Activated CD8-positive, alpha-beta memory T cell treated with anti-CD3 and anti-CD28 coated beads for 36 hours (primary cell): ENCODE measurements at regions not wholly inside any gene's neighbourhood (a gene's known extent, or its start where the extent isn't known, plus 50 kb on each side); places are given as distances from the start of the nearest gene placed in this dataset.
"Not testable (repeated sequence)": the region's sequence is repeated elsewhere in the genome, so short reads cannot be mapped to it uniquely, and the experiment has no call there.

Experiments used
- CTCF ChIA-PET: fragments of 350-600 bp; sonication (Branson Sonifier 250); formaldehyde crosslinking; loops from one replicate; lab custom pipeline; 2021; ENCODE audit warnings: antibody characterized with exemption; lab: Charles Lee
- POLR2A ChIA-PET: fragments of 350-600 bp; sonication (Branson Sonifier 250); formaldehyde crosslinking; loops from one replicate; lab custom pipeline; 2021; ENCODE audit warnings: antibody characterized with exemption; lab: Charles Lee

DNA sequence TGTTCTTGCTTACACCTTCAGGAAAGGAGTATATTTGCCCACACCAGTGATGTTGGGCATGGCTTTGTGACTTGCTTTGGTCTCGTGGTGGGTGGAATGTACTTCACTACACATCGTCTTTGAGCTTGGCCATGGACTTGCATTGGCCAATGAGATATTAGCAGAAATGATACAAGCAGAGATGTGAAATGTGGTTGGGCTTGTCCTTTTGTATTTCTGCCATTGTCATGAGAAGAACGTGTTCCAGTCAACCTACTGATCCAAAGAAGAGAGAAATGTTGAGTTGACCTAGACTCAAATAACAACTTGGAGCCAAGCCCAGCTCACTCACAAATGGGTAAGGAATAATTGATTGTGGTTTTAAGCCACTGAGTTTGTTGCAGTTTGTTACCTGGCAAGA lies 138.4 kb upstream of the ARX start:
- ChIA-PET POLR2A (no interaction called here), CTCF (no interaction called here)

DNA sequence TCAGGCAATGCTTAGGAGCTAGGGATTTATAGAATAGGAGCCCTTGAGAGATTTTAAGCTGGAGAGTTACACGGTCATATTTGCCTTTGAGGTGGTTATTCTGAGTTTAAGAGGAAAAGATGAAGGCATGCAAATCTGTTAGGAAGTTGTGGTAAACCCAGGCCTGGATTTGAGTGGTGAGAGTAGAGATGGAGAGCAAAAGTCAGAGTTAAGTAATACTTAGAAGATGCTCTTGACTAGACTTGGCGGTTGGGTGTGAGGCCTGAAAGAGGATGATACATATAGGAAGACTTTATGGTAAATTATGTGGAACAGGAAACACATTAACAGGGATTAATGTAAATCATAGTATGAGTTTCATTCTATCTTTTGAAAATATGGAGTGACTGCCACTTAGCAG lies 136.0 kb upstream of the ARX start:
- POLR2A ChIA-PET = no interaction called here
- CTCF ChIA-PET = no interaction called here

DNA sequence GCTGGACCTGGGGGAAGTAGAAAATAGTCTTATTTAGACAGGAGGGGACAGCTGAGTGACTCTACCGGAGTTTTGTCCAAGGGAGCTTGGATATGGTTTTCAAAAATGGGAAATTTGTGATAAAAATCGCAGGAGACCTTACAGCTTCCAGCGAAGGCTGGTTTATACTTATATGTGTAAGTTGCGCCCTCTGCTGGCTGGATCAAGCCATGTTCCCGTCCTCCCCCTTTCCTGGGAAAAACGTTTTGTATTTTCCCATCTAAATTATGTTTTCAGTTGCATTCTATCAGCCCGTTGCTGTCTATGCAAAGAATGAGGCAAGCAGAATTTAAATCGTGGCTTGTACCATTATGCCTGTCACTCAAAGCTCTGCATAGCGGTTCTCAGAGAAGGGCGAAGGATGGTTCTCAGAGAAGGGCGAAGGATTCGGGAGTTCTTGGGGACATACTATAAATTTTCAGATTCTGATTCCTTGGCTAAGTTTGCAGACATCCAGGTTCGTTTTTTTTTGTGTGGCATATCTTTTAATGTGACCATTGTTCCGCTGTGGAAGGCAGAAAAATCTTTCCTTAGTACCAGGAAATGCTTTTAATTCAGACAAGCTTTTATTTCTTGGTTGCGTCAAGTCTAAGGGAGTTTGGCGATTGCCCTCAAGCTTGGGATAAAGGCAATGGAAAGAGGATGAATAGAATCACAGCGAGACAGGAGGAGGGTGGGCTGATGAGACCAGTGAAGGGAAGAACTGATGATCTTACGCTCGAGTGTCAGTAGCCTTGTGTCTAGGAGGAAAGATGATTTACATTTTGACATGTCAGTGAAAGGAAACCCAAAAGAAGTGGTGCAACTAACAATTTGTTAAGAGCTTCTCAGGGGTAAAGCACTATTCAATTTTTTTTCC lies 128.5 kb upstream of the ARX start:
- CTCF ChIA-PET = interaction anchor here (1.0 to 1.3 kb wide), 2 partner anchors 8 to 306 kb away, joined by 3 to 5 read pairs; no protein-coding TSS in a partner anchor
- POLR2A ChIA-PET = no interaction called here

DNA sequence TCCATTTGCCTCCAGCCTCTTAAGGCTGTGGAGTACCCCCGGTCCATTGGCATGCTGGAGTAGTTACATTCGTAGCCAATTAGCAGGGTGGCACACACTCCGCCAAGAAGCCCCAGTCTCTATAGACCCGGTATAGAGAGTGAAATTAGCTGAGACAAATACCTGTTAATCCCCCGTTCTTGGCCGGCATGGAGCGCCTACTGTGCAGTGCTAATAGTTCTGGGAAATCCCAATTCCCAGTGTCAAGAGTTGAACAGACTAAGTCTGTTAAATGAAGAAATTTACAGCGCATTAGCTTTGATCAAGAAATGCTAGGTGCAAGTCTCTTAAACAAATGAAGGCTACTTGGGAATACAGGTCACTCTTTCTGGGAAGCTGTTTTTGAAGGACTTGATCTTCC lies 127.8 kb upstream of the ARX start:
- ChIA-PET CTCF (interaction anchor here (1.3 kb wide), 1 partner anchor 9 kb away, joined by 5 read pairs; no protein-coding TSS in a partner anchor), POLR2A (no interaction called here)

DNA sequence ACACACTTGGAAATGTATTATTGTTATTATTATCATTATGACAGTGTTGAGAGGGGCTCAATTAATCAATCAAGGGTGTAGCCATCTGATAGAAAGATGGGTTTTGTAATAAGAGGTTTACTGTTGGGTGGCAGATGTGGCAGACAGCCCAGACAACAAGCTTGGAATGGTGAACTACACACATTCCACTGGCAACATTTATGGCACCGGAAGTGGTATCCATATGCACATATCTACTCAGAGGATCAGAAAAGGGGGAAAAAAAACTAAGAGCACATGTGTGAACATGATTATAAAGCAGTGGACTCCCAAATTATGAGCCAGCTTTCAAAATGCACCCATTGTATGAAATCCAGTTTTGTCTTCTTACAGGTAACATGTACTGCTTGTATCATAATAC lies 125.9 kb upstream of the ARX start:
- POLR2A ChIA-PET = no interaction called here
- CTCF ChIA-PET = no interaction called here

DNA sequence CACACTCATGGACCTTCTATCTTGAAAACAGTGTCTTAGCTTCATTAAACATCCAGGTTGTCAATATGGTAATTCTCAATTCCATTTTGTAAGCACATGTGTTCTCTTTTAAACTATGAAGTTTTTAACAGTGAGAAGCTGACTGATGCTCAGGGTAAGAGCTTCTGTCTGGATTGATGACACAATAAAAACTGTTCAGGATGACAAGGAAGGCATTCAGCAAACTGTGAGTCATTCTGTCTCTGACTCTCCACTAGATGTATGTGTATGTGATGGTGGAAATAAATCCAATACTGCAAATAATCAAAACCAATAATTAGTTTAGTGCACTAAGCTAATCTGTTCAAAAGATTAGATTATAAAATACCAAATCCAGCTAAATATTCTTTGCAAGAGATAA lies 115.3 kb upstream of the ARX start:
- CTCF ChIA-PET = no interaction called here
- POLR2A ChIA-PET = no interaction called here

DNA sequence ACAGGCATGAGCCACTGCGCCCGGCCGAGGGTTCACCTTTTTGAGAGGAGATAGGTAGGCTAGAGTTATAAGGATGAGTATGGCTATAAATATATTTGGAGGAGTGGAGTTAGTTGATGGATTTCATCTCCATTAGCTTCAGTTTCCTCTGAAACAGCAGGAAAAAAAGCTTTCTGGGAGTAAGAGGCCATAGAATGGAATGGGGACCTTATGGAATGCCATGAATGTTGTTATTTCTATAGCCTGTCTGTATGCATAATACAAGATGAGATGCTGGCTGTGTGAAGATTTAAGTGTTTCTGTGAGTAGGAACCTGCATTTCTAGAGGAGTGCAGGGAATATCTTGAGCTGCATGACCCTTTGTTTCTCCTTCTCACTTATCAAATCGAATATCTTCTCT lies 114.9 kb upstream of the ARX start:
- ChIA-PET CTCF (no interaction called here), POLR2A (no interaction called here)

DNA sequence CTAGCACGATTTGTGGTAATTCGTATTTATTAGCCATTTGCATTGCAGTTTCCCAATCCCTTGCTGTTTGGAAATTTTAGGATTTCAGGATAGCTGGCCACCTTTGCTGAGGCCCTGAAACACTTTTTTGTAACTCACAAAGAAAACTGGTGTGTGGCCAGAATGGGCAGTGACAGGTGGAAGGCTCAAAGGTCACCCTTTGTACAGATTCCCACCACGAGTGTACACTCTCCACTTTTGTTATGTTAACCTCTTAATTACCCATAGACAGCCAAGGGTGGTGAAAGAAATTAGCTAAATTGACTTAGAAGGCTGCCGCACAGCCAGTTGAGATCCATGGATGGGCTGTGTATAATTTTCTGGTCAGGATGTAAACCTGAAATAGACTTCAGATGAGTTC lies 109.7 kb upstream of the ARX start:
- ChIA-PET CTCF (no interaction called here), POLR2A (no interaction called here)

DNA sequence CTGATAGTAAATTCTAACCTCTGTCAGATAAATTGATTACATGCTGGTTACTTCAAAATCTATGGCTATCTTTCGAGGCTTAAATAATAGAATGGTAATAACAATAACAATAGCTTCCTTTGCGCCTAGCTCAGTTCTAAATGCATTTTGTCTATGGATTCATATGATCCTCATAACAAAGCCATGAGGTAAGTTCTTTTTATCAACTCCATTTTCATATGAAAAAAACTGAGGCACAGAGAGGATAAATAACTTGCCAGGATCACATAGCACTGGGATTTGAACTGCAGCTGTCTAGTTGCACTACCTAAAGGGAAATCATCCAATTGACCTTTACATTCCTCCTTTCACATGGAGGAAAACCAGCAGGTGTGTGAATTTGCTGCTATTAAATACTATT lies 108.6 kb upstream of the ARX start:
- ChIA-PET CTCF (no interaction called here), POLR2A (no interaction called here)

DNA sequence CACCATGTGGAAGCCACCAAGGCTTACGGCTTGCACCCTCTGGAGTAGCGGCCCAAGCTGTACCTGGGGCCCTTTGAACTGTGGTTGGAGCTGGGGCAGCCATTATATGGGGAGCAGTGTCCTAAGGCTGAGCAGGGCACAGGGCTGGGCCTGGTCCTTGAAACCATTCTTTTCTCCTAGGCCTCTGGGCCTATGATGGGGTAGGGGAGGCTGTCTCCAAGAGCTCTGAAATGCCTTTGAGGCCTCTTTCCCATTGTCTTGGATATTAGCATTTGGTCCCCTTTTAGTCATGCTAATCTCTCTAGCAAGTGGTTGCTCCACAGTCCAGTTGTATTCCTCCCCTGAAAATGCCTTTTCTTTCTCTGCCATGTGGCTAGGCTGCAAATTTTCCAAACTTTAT lies 96.4 kb upstream of the ARX start:
- ChIA-PET POLR2A (no interaction called here), CTCF (no interaction called here)

DNA sequence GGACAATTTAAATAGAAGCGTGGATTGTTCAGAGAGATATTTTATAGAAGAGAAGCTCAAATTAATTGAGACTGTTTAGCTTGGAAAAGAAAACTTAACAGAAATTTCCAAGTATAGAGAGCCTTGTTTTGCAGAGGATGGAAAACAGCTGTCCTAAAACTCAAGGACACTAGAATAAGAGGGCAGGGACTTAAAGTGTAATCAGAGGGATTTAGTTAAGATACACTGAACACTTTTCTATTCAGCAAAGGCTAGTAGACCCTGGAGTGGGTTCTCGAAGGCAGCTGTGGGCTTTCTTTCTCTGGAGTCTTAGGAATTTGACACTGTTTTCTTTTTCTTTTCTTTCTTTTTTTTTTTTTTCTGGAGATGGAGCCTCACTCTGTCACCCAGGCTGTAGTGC lies 92.7 kb upstream of the ARX start:
- POLR2A ChIA-PET = no interaction called here
- CTCF ChIA-PET = no interaction called here

DNA sequence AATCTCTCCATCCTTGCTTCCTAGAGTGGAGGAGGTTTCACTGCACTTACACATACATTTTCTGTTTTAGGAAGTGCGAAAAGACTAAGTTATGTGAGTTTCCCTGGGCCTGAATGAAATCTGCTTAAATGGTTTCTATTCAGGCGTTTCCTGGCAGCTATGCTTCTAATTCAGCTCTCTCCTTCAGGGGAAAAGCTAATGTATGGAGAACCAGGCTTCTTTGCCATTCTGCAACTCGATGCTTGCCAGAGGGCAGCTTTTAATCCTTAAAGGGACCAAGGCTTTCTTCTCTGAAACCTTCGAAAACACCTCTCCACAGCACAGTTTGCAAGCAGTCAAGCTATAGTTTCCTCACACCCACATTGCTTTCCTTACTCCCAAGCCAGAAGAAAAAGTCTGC lies 89.5 kb upstream of the ARX start:
- POLR2A ChIA-PET = no interaction called here
- CTCF ChIA-PET = no interaction called here

DNA sequence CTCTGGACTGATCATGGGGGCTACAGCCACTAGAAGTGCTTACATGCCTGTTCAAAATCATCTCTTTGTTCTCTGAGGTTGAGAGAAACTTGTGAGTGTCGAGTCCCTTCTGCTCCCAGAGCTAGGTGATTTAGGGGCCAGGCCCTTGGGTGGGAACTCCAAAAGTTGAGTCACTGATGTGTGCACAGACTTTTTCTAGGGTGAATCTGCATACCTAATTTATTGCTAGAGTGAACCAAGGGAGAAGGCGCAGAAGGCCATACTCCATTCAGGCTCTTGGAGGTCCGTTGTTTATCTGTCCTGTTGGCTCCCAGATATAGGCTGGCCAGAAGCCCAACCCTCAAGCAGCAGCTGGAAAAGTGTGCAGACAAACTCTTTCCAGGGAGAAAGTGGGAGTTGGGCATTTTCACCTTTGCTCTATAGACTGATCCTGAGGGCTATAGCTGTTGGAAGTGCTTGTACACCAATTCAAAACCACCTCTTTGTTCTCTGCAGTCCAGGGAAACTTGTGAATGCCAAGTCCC lies 80.8 kb upstream of the ARX start:
- ChIA-PET POLR2A (no interaction called here), CTCF (no interaction called here)

DNA sequence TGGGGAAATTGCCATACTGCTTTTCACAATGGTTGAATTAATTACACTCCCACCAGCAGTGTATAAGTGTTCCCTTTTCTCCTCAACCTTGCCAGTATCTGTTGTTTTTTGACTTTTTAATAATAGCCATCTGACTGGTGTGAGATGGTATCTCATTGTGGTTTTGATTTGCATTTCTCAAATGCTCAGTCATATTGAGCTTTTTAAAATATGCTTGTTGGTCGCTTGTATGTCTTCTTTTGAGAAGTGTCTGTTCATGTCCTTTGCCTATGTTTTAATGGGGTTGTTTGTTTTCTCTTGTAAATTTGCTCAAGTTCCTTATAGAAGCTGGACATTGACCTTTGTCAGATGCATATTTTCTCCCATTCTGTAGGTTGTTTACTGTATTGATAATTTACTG lies 75.4 kb upstream of the ARX start:
- POLR2A ChIA-PET, CTCF ChIA-PET: not testable (repeated sequence)

DNA sequence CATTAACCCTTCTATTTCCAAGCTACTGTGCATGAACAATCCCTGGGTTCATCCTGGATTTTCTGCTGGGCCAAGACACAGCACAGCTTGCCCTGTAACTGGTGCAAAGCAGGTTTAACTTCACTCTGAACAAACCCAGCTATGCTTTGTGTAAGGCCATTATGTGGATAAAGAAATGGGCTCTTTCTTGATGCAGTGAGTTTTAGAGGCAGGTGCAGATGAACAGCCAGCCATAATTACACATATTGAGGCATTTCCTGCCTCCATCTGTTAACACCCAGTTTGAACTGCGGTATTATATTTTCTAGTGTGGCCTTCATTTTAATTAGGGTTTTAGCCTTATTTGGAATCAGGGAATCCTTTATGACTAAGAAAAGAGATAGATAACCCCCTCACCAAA lies 68.7 kb upstream of the ARX start:
- ChIA-PET POLR2A (no interaction called here), CTCF (no interaction called here)

DNA sequence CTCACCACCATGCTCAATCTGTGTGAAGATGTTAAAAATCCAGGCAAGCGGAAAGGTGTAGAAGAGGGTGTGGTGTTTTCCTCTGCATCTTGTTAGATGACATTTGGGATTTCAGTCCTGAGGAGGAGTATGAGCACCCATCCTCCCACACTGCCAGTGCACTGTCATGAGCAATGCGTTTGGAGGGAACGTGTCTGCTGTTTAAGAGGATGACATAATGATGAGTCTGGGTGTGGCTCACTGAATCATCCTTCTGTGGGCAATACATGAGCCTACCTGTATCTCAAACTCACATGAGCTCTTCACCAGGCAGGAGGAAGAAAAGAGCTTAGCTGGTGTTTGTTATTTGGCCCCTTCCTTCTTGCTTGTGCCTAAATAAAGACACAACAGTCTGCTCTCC lies 67.9 kb upstream of the ARX start:
- POLR2A ChIA-PET = no interaction called here
- CTCF ChIA-PET = no interaction called here

DNA sequence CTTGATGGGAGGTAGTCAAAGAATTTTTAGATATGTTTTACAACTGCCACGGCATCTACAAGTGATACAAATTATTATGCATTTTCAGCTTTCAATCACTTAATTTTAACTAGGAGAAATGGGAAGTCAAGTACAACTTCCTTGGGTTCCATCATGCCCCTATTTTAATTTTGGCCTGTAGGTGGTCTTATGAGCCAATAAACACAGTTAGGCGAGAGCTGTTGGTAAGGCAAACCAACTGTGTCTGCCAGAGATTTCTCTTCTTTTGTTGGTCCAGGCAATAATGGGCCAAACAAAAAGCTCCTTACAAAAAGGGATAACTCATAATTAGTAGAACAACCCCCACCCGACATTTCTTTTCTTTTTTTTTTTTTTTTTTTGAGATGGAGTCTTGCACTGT lies 63.3 kb upstream of the ARX start:
- POLR2A ChIA-PET = interaction anchor here (0.7 kb wide), 1 partner anchor 194 kb away, joined by 3 read pairs; no protein-coding TSS in a partner anchor
- CTCF ChIA-PET = no interaction called here

DNA sequence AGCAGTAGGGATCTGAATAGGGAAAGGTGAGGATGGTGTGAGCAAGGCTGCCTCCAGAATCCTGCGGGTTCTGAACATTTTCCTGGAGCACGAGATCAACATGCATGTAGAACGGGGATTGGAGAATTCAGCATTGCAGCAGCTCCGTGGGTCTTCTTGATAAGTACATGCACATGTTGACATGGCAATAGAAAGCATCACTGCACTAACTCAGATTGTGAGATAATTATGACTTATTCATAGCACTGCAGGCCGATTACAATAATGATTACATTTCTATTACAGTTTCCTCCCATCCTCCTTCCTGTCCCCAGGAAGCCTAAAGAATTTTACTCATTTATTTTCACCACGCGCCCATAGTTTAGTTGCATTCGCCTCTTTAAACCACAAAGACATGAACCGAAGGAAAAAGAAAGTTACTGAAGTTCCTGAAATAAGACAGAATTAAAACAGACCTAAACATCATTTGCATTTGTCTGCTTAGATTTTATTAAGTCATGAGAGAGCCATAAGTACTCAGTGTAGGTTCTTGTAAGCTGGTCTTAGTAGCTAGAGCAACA lies 61.3 kb upstream of the ARX start:
- ChIA-PET POLR2A (no interaction called here), CTCF (no interaction called here)

DNA sequence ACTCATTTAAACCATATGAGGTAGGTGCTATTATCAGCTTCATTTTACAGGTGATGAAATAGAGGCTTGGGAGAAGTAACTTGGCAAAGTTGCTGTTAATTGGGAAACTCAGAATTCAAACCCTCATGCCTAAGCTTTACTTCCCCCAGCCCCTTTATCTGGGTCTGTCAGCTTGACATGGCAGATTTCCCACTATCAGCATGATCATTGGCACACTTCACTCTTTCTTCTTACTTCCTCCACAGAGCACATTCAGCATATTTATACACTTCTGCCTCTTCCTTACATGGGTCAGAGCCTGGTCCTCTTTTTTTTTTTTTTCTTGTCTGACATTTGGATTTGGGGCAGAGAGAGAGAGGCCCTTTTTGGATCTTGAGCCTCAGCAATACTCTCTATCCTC lies 56.5 kb upstream of the ARX start:
- CTCF ChIA-PET = no interaction called here

DNA sequence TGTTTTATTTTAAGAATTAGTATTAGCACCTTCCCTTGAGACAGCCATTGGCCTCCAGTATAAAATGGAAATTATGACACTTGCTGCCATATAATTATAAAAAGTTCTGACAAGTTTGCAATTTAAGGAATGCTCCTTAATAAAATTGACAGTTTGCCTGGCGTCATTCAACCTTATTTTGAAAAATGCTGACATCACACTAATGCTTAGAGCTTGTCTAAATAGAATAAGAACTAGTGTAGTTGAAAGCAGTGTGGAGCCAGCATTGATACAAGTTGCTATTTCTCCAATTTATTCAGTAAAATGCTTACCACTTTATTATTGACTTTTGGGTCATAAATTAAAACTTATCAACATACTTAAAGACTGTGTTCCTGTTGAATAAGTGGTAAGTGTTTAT lies 54.3 kb upstream of the ARX start:
- POLR2A ChIA-PET = no interaction called here
- CTCF ChIA-PET = no interaction called here

More for the DNA sequence above, 56.5 kb upstream of the ARX start:
- POLR2A ChIA-PET = no interaction called here

DNA sequence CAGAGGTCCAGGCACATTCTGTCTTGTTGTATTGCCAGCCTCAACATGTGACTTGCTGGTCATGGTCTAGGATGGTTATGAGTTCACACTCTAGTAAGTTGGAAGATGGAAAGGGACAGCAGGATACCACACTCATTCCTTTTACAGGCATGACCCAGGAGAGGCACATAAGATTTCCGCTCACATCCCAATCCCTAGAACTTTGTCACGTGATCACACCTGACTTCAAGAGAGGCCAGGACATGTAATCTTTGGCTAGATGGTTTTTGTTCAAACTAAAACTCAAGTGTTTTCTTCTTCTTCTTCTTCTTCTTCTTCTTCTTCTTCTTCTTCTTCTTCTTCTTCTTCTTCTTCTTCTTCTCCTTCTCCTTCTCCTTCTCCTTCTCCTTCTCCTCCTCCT lies 53.4 kb upstream of the ARX start:
- ChIA-PET POLR2A (no interaction called here), CTCF (no interaction called here)
